SU-DHL-6 (cell line): ENCODE measurements at regions not wholly inside any gene's neighbourhood (a gene's known extent, or its start where the extent isn't known, plus 50 kb on each side); places are given as distances from the start of the nearest gene placed in this dataset.

ENCODE experiments used
- CTCF ChIP-seq: fragments of 200-600 bp; sonication (generic); IDR thresholded peaks from one replicate; pipeline ENCODE4 v1.5.1; 2017; ENCODE audit warnings: antibody characterized with exemption, mild to moderate bottlenecking, low read length, moderate library complexity; ENCODE audit not compliant: insufficient read depth, poor library complexity, severe bottlenecking
- EZH2phosphoT487 ChIP-seq: fragments of 200-600 bp; sonication (generic), shearing (Covaris generic); conservative IDR thresholded peaks from 2 replicates; pipeline ENCODE4 v1.6.1; 2018; ENCODE audit warnings: mild to moderate bottlenecking, antibody characterized with exemption, low read length, moderate library complexity, mixed read lengths

- no peak for TF ChIP-seq CTCF
- no peak for TF ChIP-seq EZH2phosphoT487
Measured at GRCh38 chr1:30328401-30329262, 394.8 kb downstream of the MATN1 start.
